AG09319 (cell line): ENCODE measurements at regions not wholly inside any gene's neighbourhood (a gene's known extent, or its start where the extent isn't known, plus 50 kb on each side); places are given as distances from the start of the nearest gene placed in this dataset.
"Not testable (repeated sequence)": the region's sequence is repeated elsewhere in the genome, so short reads cannot be mapped to it uniquely, and the experiment has no call there.

Experiments
- DNase-seq: peaks from one replicate; pipeline ENCODE4 v3.0.0-alpha.2; 2010; ENCODE audit warnings: low read depth; ENCODE audit errors: extremely low read depth
- CTCF ChIP-seq: IDR thresholded peaks from 2 replicates; pipeline ENCODE4 v1.5.1; 2011; ENCODE audit warnings: low read depth, mild to moderate bottlenecking, inconsistent platforms, low read length, moderate library complexity

GRCh38 chr6:86045038-86045437 is 402.4 kb upstream of the SYNCRIP start:
- DNase-seq, result no peak
- no peak for TF ChIP-seq CTCF

- no peak for TF ChIP-seq CTCF
- no peak for DNase-seq
These were observed 399.5 kb upstream of the SYNCRIP start for GRCh38 chr6:86042214-86042613.

- DNase-seq, result no peak
- no peak for TF ChIP-seq CTCF
These were observed 389.0 kb upstream of the SYNCRIP start for GRCh38 chr6:86031713-86032112.

- DNase-seq, result no peak
- TF ChIP-seq CTCF, result no peak
These were observed 388.2 kb upstream of the SYNCRIP start for GRCh38 chr6:86030875-86031274.

GRCh38 chr6:86028776-86029175 is 386.1 kb upstream of the SYNCRIP start:
- TF ChIP-seq CTCF, result no peak

GRCh38 chr6:86026890-86027289 is 384.2 kb upstream of the SYNCRIP start:
- not testable (repeated sequence) for DNase-seq

More at GRCh38 chr6:86028776-86029175, 386.1 kb upstream of the SYNCRIP start:
- DNase-seq, result no peak

GRCh38 chr6:86017236-86017635 is 374.6 kb upstream of the SYNCRIP start:
- no peak for DNase-seq
- TF ChIP-seq CTCF, result no peak

- no peak for DNase-seq
- no peak for TF ChIP-seq CTCF
These were observed 373.9 kb upstream of the SYNCRIP start for GRCh38 chr6:86016567-86016966.
